Hepatocyte (in vitro differentiated cells): ENCODE measurements at regions not wholly inside any gene's neighbourhood (a gene's known extent, or its start where the extent isn't known, plus 50 kb on each side); places are given as distances from the start of the nearest gene placed in this dataset.

Source experiments
- CTCF ChIP-seq: fragments of 200-600 bp; sonication (generic); IDR thresholded peaks from 2 replicates; pipeline ENCODE4 v1.5.1; 2016; ENCODE audit warnings: antibody characterized with exemption, mild to moderate bottlenecking; ENCODE audit not compliant: poor library complexity
- EZH2 ChIP-seq: fragments of 200-600 bp; sonication (generic); IDR thresholded peaks from 2 replicates; pipeline ENCODE4 v1.6.1; 2016; ENCODE audit warnings: antibody characterized with exemption, mild to moderate bottlenecking, borderline replicate concordance
- EZH2phosphoT487 ChIP-seq: fragments of 200-600 bp; sonication (generic); IDR thresholded peaks from one replicate; pipeline ENCODE4 v1.6.1; 2018; ENCODE audit warnings: antibody characterized with exemption, mild to moderate bottlenecking, low read depth, moderate library complexity; ENCODE audit not compliant: unreplicated experiment, severe bottlenecking

- no peak for TF ChIP-seq CTCF
- no peak for TF ChIP-seq EZH2
- TF ChIP-seq EZH2phosphoT487: no peak
Observed at GRCh38 chr7:114819616-114820362, 102.1 kb upstream of the MDFIC start.
